ENCODE measurements at regions not wholly inside any gene's neighbourhood (a gene's known extent, or its start where the extent isn't known, plus 50 kb on each side); places are given as distances from the start of the nearest gene placed in this dataset.

GRCh38 chr1:47692196-47692595 lies 254.4 kb downstream of the FOXD2 start:
- Histone ChIP-seq H3K9ac (ENCODE audit: low read depth, low read length, poor library complexity, severe bottlenecking) (no peak overlapping the region), H3K36me3 (ENCODE audit: insufficient read depth, low read length) (no peaks in the 10 kb centered on the region), H3F3A (ENCODE audit: low read depth) (no peaks in the 10 kb centered on the region), H3K4me1 (ENCODE audit: insufficient read depth, low read length, poor library complexity, severe bottlenecking) (no peaks in the 10 kb centered on the region), H4K20me1 (ENCODE audit: insufficient read depth, low read length, poor library complexity, severe bottlenecking) (no peaks in the 10 kb centered on the region), H3K4me3 (ENCODE audit: low read length, poor library complexity, severe bottlenecking) (no peak overlapping the region), H3K9me3 (ENCODE audit: insufficient read depth, low read depth, low read length) (no peaks in the 10 kb centered on the region), H3K79me2 (ENCODE audit: insufficient read depth, low read length) (no peaks in the 10 kb centered on the region), H3K4me2 (ENCODE audit: low read depth, low read length, poor library complexity, severe bottlenecking) (no peak overlapping the region), H3K9me2 (replicated peaks; ENCODE audit: low read depth, low read length) (no peaks in the 10 kb centered on the region), H3K27me3 (ENCODE audit: insufficient read depth, low read length, poor library complexity, severe bottlenecking) (no peaks in the 10 kb centered on the region), H2AFZ (ENCODE audit: low read length) (no peak overlapping the region)
- TF ChIP-seq CTCF (conservative IDR thresholded peaks at IDR 0.05; ENCODE audit: low read length) (no peak), EZH2phosphoT487 (IDR thresholded peaks at IDR 0.05; ENCODE audit: borderline replicate concordance) (no peak)

- Histone ChIP-seq H3K27me3 (ENCODE audit: insufficient read depth, low read length, poor library complexity, severe bottlenecking) (no peaks in the 10 kb centered on the region), H3K4me2 (ENCODE audit: low read depth, low read length, poor library complexity, severe bottlenecking) (no peak overlapping the region), H3K9me2 (replicated peaks; ENCODE audit: low read depth, low read length) (no peaks in the 10 kb centered on the region), H3K4me3 (ENCODE audit: low read length, poor library complexity, severe bottlenecking) (no peak overlapping the region), H3K36me3 (ENCODE audit: insufficient read depth, low read length) (no peaks in the 10 kb centered on the region), H3K4me1 (ENCODE audit: insufficient read depth, low read length, poor library complexity, severe bottlenecking) (no peaks in the 10 kb centered on the region), H3K9ac (ENCODE audit: low read depth, low read length, poor library complexity, severe bottlenecking) (no peak overlapping the region), H2AFZ (ENCODE audit: low read length) (no peak overlapping the region), H3K9me3 (ENCODE audit: insufficient read depth, low read depth, low read length) (no peaks in the 10 kb centered on the region), H4K20me1 (ENCODE audit: insufficient read depth, low read length, poor library complexity, severe bottlenecking) (no peaks in the 10 kb centered on the region), H3F3A (ENCODE audit: low read depth) (no peaks in the 10 kb centered on the region), H3K79me2 (ENCODE audit: insufficient read depth, low read length) (no peaks in the 10 kb centered on the region)
- no peak for TF ChIP-seq CTCF (conservative IDR thresholded peaks at IDR 0.05; ENCODE audit: low read length)
- TF ChIP-seq EZH2phosphoT487 (IDR thresholded peaks at IDR 0.05; ENCODE audit: borderline replicate concordance), result no peak
Observed at GRCh38 chr1:47693115-47693514, 255.3 kb downstream of the FOXD2 start.

- Histone ChIP-seq H3K79me2 (ENCODE audit: insufficient read depth, low read length) (no peaks in the 10 kb centered on the region), H3K9me3 (ENCODE audit: insufficient read depth, low read depth, low read length) (no peaks in the 10 kb centered on the region), H3K9me2 (replicated peaks; ENCODE audit: low read depth, low read length) (no peaks in the 10 kb centered on the region), H4K20me1 (ENCODE audit: insufficient read depth, low read length, poor library complexity, severe bottlenecking) (no peaks in the 10 kb centered on the region), H2AFZ (ENCODE audit: low read length) (no peak overlapping the region), H3K27me3 (ENCODE audit: insufficient read depth, low read length, poor library complexity, severe bottlenecking) (no peaks in the 10 kb centered on the region), H3K36me3 (ENCODE audit: insufficient read depth, low read length) (no peaks in the 10 kb centered on the region), H3K4me1 (ENCODE audit: insufficient read depth, low read length, poor library complexity, severe bottlenecking) (no peaks in the 10 kb centered on the region), H3K4me3 (ENCODE audit: low read length, poor library complexity, severe bottlenecking) (no peak overlapping the region), H3F3A (ENCODE audit: low read depth) (no peaks in the 10 kb centered on the region), H3K4me2 (ENCODE audit: low read depth, low read length, poor library complexity, severe bottlenecking) (no peak overlapping the region), H3K9ac (ENCODE audit: low read depth, low read length, poor library complexity, severe bottlenecking) (no peak overlapping the region)
- TF ChIP-seq EZH2phosphoT487 (IDR thresholded peaks at IDR 0.05; ENCODE audit: borderline replicate concordance), result no peak
- TF ChIP-seq CTCF (conservative IDR thresholded peaks at IDR 0.05; ENCODE audit: low read length), result no peak
Observed at GRCh38 chr1:47694011-47694890, 256.4 kb downstream of the FOXD2 start.

Data from Loucy (cell line).